ENCODE measurements at regions not wholly inside any gene's neighbourhood (a gene's known extent, or its start where the extent isn't known, plus 50 kb on each side); places are given as distances from the start of the nearest gene placed in this dataset.
"Not testable (repeated sequence)": the region's sequence is repeated elsewhere in the genome, so short reads cannot be mapped to it uniquely, and the experiment has no call there.

- no peak for TF ChIP-seq CTCF (IDR thresholded peaks at IDR 0.05; ENCODE audit: unreplicated experiment in 3 of 3)
- Mint-ChIP-seq H3K36me3 (ENCODE audit: low read depth) (no peaks in the 10 kb centered on the region), H3K4me3 (no peak overlapping the region), H3K27ac (no peak overlapping the region), H3K9me3 (peaks cover 2% of the 10 kb centered on the region), H3K4me1 (peaks cover 5% of the 10 kb centered on the region), H3K27me3 (ENCODE audit: low read depth) (no peaks in the 10 kb centered on the region)
These were observed 236.1 kb upstream of the EDNRA start for GRCh38 chr4:147244786-147245185.

- Mint-ChIP-seq H3K9me3 (peaks cover 3% of the 10 kb centered on the region), H3K27me3 (ENCODE audit: low read depth) (no peaks in the 10 kb centered on the region), H3K4me1 (peaks cover 5% of the 10 kb centered on the region)
These were observed 234.8 kb upstream of the EDNRA start for GRCh38 chr4:147246096-147246495.

GRCh38 chr4:147246528-147246927 lies 234.4 kb upstream of the EDNRA start:
- not testable (repeated sequence) for H3K4me1 Mint-ChIP-seq; H3K9me3 Mint-ChIP-seq; H3K4me3 Mint-ChIP-seq; H3K36me3 Mint-ChIP-seq (ENCODE audit: low read depth); H3K27me3 Mint-ChIP-seq (ENCODE audit: low read depth); H3K27ac Mint-ChIP-seq

More at GRCh38 chr4:147246096-147246495, 234.8 kb upstream of the EDNRA start:
- H3K4me3 Mint-ChIP-seq, result no peak overlapping the region
- TF ChIP-seq CTCF (IDR thresholded peaks at IDR 0.05; ENCODE audit: unreplicated experiment in 3 of 3), result no peak
- H3K27ac Mint-ChIP-seq, result no peak overlapping the region
- no peaks in the 10 kb centered on the region for H3K36me3 Mint-ChIP-seq (ENCODE audit: low read depth)

- TF ChIP-seq CTCF (IDR thresholded peaks at IDR 0.05; ENCODE audit: unreplicated experiment in 3 of 3), result no peak
- H3K9me3 Mint-ChIP-seq, result peaks cover 9% of the 10 kb centered on the region
- no peaks in the 10 kb centered on the region for H3K36me3 Mint-ChIP-seq (ENCODE audit: low read depth)
- H3K27ac Mint-ChIP-seq, result peak overlapping the region in 2 of 3 experiments; percentile 25 to 73
- H3K27me3 Mint-ChIP-seq (ENCODE audit: low read depth), result no peaks in the 10 kb centered on the region
- H3K4me1 Mint-ChIP-seq, result peaks cover 3% of the 10 kb centered on the region
- no peak overlapping the region for H3K4me3 Mint-ChIP-seq
These were observed 233.3 kb upstream of the EDNRA start for GRCh38 chr4:147247579-147247978.

GRCh38 chr4:147250062-147250461 lies 230.8 kb upstream of the EDNRA start:
- TF ChIP-seq CTCF (IDR thresholded peaks at IDR 0.05; ENCODE audit: unreplicated experiment in 3 of 3), result no peak
- no peaks in the 10 kb centered on the region for H3K4me1 Mint-ChIP-seq
- H3K36me3 Mint-ChIP-seq (ENCODE audit: low read depth), result no peaks in the 10 kb centered on the region
- no peak overlapping the region for H3K27ac Mint-ChIP-seq
- no peaks in the 10 kb centered on the region for H3K27me3 Mint-ChIP-seq (ENCODE audit: low read depth)
- H3K4me3 Mint-ChIP-seq, result no peak overlapping the region
- peaks cover 22% of the 10 kb centered on the region for H3K9me3 Mint-ChIP-seq

GRCh38 chr4:147255268-147255667 lies 225.6 kb upstream of the EDNRA start:
- H3K4me1 Mint-ChIP-seq; H3K27me3 Mint-ChIP-seq (ENCODE audit: low read depth); H3K36me3 Mint-ChIP-seq (ENCODE audit: low read depth); H3K27ac Mint-ChIP-seq; H3K4me3 Mint-ChIP-seq: not testable (repeated sequence)
- peaks cover 24% of the 10 kb centered on the region for H3K9me3 Mint-ChIP-seq

GRCh38 chr4:147259271-147259670 lies 221.6 kb upstream of the EDNRA start:
- not testable (repeated sequence) for H3K27ac Mint-ChIP-seq; H3K4me3 Mint-ChIP-seq; H3K4me1 Mint-ChIP-seq; H3K27me3 Mint-ChIP-seq (ENCODE audit: low read depth); H3K36me3 Mint-ChIP-seq (ENCODE audit: low read depth)
- H3K9me3 Mint-ChIP-seq, result peaks cover 11% of the 10 kb centered on the region

Data from nephron (organoid).